Stimulated activated CD8-positive, alpha-beta memory T cell treated with anti-CD3 and anti-CD28 coated beads, Interleukin-7, amount 100 ng/mL, for 24 hours (primary cell): ENCODE measurements at regions not wholly inside any gene's neighbourhood (a gene's known extent, or its start where the extent isn't known, plus 50 kb on each side); places are given as distances from the start of the nearest gene placed in this dataset.

Source experiments
- DNase-seq: peaks from one replicate; pipeline ENCODE4 v3.0.0-alpha.2; 2020; ENCODE audit warnings: low read depth

DNA sequence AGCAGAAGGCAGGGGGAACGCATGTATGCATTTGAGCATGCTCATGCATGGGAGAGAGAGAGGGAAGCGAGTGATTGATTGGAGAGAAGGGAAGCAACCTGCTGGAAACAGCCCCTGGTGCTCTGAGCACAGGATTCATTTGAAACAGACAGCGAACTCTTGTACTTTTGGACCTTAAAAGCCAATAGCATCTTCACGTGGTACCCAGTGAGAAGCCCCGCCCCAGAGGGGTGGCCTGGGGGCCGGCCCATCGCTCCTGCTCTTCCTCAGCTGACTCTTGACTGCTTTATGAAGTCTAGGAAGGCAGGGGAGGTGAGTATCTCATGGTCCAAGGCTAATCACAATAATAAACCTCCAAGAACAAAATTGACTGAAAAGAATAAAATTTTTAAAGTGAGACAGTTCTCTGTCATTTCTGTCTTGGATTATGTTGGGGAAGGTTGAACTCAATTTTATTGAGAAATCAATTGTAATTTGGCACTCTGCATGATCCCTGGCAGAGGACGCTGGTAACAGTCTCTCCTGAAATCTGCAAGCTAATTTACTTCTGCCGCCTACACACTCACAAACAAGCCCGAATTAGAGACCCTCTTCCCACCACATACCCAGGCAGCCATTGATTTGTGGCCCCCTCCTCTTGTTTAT is 168.2 kb upstream of the PPARGC1A start:
- no peak for DNase-seq

DNA sequence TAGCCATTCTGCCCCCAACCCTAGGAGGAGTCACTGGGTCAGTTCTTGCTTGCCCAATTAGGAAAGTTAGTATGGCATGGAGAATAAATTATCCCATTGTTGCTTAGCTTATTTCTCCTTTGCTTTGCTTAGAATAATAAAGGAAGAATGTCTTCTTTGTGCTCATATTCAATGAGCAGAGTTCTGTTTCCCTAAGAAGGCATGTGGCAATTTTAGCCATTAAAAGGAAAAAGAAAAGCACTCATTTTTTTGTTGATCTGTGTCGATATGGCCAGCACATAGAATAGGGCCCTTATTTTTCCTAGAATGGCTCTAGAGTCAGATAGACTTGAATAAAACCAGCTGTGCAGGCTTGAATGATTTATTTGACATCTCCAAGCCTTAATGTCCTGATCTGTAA is 166.4 kb upstream of the PPARGC1A start:
- no peak for DNase-seq

DNA sequence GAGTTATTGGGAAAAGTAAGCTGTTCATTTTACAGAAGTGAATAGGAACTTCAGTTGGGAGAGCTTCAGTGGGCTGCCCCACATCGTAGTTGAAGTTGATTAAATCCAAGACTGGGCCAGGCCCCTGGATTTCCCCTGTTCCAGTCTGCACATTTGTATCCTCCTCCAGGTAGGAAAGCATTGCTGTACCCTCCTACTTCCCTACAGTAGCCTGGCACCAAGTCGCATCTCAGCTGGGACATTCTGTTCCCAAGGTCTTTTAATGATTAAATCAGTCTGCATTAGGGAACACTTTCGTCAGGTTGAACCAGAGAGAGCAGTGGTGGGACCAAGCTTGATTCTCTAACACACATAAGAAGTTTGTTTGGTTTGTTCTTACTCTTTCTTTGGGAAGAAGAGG is 165.8 kb upstream of the PPARGC1A start:
- DNase-seq: no peak

- DNase-seq: no peak
Observed at GRCh38 chr4:24054910-24055309, 165.1 kb upstream of the PPARGC1A start.

DNA sequence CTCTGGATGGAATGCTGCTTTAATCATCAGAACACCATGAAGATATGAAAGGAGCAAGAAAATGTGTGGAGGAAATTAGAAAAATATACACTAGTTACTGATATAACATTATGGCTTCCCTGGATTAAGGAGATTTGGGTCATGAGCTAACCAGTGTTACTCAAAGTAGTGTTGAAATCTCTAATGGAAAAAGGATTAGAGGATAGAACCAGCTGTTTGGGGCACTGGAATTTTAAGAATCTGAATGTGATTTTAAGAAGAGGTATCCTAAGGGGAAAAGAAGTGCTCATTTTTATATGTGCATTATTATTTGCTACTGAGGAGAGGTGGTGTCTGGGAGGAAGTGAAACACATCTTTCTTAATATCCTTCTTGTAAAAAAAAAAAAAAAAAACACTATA is 164.1 kb upstream of the PPARGC1A start:
- DNase-seq: no peak

- no peak for DNase-seq
Observed at GRCh38 chr4:24044610-24045589, 155.1 kb upstream of the PPARGC1A start.

- DNase-seq: no peak
Observed at GRCh38 chr4:24042094-24042493, 152.2 kb upstream of the PPARGC1A start.

DNA sequence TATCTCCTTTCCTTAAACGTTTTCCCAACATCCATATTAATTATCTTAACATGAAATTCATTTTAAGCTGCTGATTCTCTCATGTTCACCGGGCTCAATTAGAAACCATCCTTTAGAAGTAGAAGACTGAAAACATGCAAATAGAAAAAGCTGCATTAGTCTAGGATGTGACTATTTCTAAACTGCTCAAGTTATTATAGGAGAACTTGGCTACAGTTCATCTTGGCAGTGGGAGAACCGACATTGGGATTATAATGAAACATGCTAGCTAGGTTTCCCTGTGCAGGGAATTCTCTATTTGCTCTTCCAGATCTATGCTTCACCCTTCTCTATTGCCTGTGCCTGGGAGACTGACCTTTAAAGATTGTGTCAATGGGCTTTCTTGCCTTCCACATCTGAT is 151.0 kb upstream of the PPARGC1A start:
- no peak for DNase-seq

GRCh38 chr4:24033626-24034025 is 143.8 kb upstream of the PPARGC1A start:
- no peak for DNase-seq

GRCh38 chr4:24032371-24032989 is 142.6 kb upstream of the PPARGC1A start:
- no peak for DNase-seq

DNA sequence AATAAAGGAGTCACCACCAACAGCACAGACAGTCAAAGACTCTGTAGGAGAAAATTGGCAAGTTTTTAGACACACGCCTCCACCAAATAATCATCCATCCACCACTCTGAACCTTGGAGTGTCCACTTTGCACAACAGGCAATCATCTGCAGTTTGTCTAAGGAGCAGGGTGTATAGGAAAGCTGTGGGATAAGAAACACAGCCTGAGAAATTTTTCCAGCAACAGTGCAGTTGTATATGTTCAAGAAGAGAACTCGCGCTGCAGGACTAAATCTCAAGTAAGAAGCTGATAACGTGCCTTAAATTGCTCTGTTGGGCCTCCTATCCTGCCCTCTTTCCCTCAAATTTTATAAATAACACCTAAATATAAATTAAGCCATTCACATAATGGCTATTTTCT is 136.7 kb upstream of the PPARGC1A start:
- no peak for DNase-seq

DNA sequence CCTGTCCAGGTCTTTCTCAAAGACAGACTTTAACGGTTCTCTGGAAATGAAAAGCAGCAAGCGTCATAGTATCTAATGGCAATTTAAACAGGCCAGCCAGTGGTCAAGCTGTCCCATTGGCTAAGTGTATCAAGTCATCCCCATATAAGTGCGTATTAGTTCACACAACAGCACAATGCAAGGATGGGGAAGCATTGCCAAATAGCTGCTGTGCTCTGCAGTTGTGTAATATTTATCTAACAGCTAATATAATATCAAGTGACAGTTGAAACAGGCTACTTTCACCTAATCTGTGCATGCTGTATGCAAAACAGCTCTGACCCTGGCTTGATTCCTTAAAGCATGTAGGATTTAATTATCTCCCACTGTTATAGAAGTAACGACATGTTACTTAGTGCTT is 134.8 kb upstream of the PPARGC1A start:
- no peak for DNase-seq

DNA sequence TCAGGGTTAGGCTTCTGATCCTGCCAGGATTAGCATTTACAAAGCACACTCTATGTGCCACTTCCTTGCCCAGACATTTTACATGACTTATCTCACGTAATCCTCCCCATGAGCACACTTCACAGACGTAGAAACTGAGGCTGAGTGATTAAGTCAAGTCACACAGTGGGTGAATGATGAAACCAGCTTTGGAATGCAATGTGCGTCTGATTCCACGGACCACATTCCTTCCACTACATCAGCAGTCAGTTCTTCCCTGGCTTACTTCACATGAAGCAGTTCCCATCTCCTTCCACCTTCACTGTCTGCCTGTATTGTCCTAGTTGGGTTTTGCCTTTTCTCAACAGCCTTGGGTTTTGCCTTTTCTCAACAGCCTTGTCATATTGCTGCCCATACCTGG is 134.3 kb upstream of the PPARGC1A start:
- DNase-seq: no peak

- no peak for DNase-seq
Observed at GRCh38 chr4:24015782-24016181, 125.9 kb upstream of the PPARGC1A start.

DNA sequence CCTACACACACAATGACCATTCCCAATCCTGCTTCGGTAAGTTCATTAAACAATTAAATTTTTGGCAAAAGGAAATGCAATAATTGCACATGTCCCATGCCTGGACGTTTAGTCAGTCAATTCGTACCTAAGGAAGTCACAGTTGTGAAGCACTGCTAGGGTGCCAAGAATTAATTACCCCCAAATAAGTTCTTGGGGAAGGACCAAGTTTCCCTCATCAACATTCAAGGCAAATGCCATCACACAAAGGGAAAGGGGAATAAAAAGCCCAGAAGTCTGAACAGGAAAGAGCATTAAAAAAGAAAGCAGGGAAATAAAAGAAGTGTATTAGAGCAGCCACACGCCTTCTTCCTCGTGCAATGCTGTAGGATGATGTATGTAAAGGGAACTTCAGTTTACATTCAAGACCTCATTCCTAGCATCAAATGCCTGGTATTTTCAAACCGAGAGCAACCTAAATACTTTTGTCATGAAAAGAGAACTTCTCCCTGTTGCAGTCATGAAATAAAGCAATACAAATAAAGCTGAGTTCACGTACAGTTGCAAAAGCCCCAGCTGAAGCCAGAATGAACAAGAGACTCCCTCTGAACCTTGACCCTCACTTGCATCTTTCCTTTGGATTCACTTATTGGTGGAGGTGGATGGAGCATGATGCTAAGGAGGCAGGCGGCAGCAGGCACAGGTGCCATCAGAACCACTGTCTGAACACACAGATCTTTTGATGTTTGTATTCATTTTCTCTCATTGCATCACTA is 124.0 kb upstream of the PPARGC1A start:
- no peak for DNase-seq

DNA sequence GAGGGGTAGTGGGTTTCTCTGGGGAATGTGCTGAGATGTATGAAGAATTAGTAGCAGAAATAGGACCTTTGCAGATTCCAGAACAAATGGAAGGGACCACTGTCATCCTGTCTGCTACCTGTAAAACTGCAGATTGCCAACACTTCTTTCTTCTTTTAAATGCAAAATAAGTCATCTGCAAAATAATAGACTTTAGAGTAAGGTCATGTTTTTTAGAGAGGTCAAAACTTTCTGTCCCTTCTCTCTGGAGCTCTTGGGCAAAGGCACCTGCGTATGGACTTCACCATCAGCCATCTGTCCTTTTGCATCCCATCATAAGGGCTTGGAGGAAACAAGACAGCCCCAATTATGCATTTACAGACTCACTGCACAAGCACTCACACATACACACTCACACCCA is 121.1 kb upstream of the PPARGC1A start:
- no peak for DNase-seq

DNA sequence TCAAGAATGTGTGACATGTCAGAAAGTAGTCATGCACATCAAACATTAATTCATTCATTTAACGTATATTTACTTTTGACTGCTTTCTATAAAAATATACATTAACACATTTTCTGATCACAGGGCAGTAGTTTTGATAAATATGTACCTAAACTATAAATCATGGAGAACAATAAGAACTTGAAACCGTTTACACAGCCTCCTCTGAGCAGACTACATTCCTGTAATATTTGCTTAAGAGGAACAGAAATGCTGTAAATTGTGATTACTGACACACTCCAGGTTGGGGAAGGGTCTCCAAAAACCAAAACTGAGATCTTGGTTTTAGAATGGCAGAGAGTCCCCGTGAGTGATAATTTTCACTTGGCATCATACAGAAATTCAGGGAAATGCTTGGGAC is 120.7 kb upstream of the PPARGC1A start:
- DNase-seq: no peak

DNA sequence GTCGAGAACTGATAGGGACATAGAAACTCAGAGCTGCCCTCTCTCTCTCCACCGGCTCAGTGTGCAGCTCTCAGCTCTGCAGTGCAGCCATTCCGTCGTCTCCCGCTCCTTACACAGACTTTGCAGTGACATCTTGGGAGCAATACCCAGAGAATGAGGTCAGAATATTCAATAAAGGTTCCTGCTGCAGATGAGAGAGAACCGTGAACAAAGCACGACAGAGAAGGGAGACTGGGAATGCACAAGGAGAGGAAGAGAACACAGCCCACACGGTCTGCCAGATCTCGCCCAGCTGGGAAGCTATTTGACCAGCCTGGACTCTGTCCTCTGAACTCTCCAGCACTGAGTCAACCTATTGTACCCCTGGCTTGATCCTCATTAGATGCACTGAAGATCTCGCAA is 118.0 kb upstream of the PPARGC1A start:
- no peak for DNase-seq

GRCh38 chr4:24006269-24006668 is 116.4 kb upstream of the PPARGC1A start:
- DNase-seq: no peak

DNA sequence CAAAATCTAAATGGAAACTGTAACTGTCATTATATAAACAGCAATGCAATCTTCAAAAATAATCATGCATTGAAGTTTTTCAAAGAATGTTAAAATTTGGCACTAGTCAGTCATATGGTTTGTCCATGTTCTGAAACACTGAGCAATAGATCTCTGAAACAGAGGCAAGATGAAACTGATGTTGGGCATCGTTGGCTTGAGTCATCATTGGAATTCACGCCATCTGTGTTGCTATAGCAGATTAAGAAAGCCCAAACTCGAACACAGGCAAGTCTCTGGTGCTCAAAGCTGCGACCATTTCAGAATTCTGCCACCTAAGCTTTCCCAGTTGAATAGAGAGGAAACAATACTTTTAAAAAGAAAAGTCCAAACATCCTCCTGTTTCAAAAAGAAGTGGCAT is 114.1 kb upstream of the PPARGC1A start:
- DNase-seq: no peak

DNA sequence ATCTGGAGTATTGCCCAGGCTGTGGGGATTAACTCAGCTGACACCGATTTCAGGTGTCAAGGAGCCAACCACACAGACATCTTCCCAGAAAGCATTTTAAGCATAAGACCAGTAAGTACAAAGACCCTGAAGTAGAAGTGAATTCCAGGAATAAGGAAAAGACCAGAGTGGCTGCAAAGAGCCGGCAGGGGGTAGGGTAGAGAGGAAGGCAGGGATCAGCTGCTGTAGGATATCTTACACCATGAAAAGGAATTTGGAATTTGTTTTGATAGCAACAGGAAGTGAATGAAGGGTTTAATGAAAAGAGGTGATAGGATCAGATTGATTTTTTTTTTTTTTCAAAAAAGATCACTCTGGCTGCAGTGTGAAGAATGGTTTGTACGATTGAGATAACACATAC is 113.6 kb upstream of the PPARGC1A start:
- DNase-seq: no peak

DNA sequence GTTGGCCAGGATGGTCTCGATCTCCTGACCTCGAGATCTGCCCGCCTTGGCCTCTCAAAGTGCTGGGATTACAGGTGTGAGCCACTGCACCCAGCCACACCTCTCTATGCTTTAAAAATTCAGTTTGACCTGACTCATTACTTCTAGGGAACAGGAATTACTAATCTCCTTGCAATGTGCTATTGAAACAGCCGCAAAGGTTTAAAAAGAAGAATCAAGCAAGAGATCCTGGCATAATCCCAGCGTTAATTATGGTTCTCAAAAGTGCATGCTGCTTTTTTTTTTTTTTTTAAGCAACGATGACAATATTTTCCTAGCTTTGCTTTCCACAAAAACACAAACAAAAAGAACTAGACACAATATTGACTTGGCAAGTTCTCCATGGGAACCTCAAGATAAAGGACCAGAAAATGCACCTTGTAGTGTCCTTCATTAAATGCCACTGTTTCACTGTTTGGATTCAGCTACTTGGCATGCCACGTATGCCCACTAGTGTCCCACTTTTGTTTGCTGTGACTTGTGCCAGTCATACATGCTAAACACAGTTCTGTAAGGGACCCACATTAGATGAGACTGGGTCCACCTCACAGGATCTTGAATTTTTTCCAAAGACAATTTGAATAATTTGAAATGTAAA is 112.6 kb upstream of the PPARGC1A start:
- DNase-seq: no peak
